K562 (cell line): ENCODE measurements at regions not wholly inside any gene's neighbourhood (a gene's known extent, or its start where the extent isn't known, plus 50 kb on each side); places are given as distances from the start of the nearest gene placed in this dataset.

ENCODE experiments used
- ATAC-seq: fragments of 200-7000 bp; cut with Tn5 transposase; 3 replicates; pipeline ENCODE4 v1.9.1; 2020; ENCODE audit warnings: moderate library complexity
- BruUV-seq: library from RNA; stranded (reverse); fragments of 400-500 nt; replicated peaks from 2 replicates; lab custom pipeline; 2021; lab: Mats Ljungman, UMichigan
- CTCF ChIA-PET: fragments of 300-600 bp; formaldehyde crosslinking; extraction: SDS; loops from one replicate; lab custom pipeline; 2021; ENCODE audit warnings: low intra/inter-chr PET ratio; lab: Yijun Ruan, JAX
- POLR2A ChIA-PET: fragments of 300-600, 350-650 bp; sonication (Branson Sonifier 250); formaldehyde crosslinking; extraction: SDS; loops from one replicate; lab custom pipeline; 2021; ENCODE audit warnings: antibody characterized with exemption, inconsistent platforms; lab: Yijun Ruan, JAX
- DNase-seq, 4 experiments: peaks; one replicate each; pipeline versions ENCODE4 v3.0.0 to v3.0.0-alpha.2; 2011 to 2018; ENCODE audit warnings: low spot score in 3 of 4, mixed read lengths in 3 of 4; ENCODE audit errors: extremely low read depth in 1 of 4
- FAIRE-seq: peaks from 2 replicates; lab custom pipeline; 2011; peaks lifted over from hg19 to GRCh38; lab: Jason Lieb, UNC
- H2AFZ ChIP-seq: 2 replicates; pipeline ENCODE4 v1.6.0; 2011; ENCODE audit warnings: low read depth, low read length, control low read depth, inconsistent platforms
- H3K27ac ChIP-seq: fragments of 200-600 bp; 3 replicates; pipeline ENCODE4 v1.8.0; 2011; ENCODE audit warnings: low read depth, mild to moderate bottlenecking, control low read depth, inconsistent platforms, low read length, moderate library complexity, mixed read lengths; ENCODE audit errors: extremely low read depth
- H3K27me3 ChIP-seq, 2 experiments: fragments of 300-600 bp in 1 of 2; 2 replicates in 1 of 2; 3 replicates in 1 of 2; pipeline versions ENCODE4 v1.6.0 to v1.8.0; 2011; ENCODE audit warnings: inconsistent platforms in 2 of 2, low read length in 2 of 2, mild to moderate bottlenecking in 1 of 2, mixed read lengths in 1 of 2, moderate library complexity in 1 of 2; ENCODE audit not compliant: control insufficient read depth in 2 of 2, insufficient read depth in 2 of 2
- H3K36me3 ChIP-seq: fragments of 300-600 bp; 3 replicates; pipeline ENCODE4 v1.8.0; 2011; ENCODE audit warnings: mild to moderate bottlenecking, low read length, inconsistent platforms; ENCODE audit not compliant: control insufficient read depth, insufficient read depth
- H3K4me1 ChIP-seq, 2 experiments: fragments of 200-600 bp in 1 of 2; replicated peaks in 1 of 2; 2 replicates in 1 of 2; 3 replicates in 1 of 2; pipeline versions ENCODE4 v1.5.1 to v1.8.0; 2011; ENCODE audit warnings: inconsistent platforms in 2 of 2, low read length in 2 of 2, mild to moderate bottlenecking in 1 of 2, mixed read lengths in 1 of 2, moderate library complexity in 1 of 2; ENCODE audit not compliant: control insufficient read depth in 2 of 2, insufficient read depth in 2 of 2
- H3K4me2 ChIP-seq: 2 replicates; pipeline ENCODE4 v1.6.1; 2011; ENCODE audit warnings: low read length, control low read depth, inconsistent platforms, mixed read lengths; ENCODE audit not compliant: insufficient read depth
- H3K4me3 ChIP-seq: fragments of 200-600 bp; sonication (generic), shearing (Covaris generic); 2 replicates; pipeline ENCODE4 v1.5.1; 2016; ENCODE audit warnings: control low read depth, inconsistent platforms
- H3K79me2 ChIP-seq: fragments of 200-600 bp; 3 replicates; pipeline ENCODE4 v1.8.0; 2011; ENCODE audit warnings: low read length, inconsistent platforms; ENCODE audit not compliant: control insufficient read depth, insufficient read depth
- H3K9ac ChIP-seq, 2 experiments: 2 replicates each; pipeline versions ENCODE4 v1.6.0 to v1.6.1; 2011; ENCODE audit warnings: low read depth in 2 of 2, low read length in 2 of 2, control low read depth in 1 of 2, inconsistent platforms in 1 of 2, mild to moderate bottlenecking in 1 of 2, mixed read lengths in 1 of 2; ENCODE audit not compliant: insufficient read depth in 1 of 2
- H3K9me1 ChIP-seq: one replicate; pipeline ENCODE4 v1.6.0; 2011; ENCODE audit warnings: inconsistent platforms, mild to moderate bottlenecking, low read length, moderate library complexity; ENCODE audit not compliant: control insufficient read depth, insufficient read depth
- H3K9me3 ChIP-seq: replicated peaks from 2 replicates; pipeline ENCODE4 v1.5.1; 2011; ENCODE audit warnings: low read depth, low read length, inconsistent platforms; ENCODE audit not compliant: control insufficient read depth, insufficient read depth
- H4K20me1 ChIP-seq: replicated peaks from 2 replicates; pipeline ENCODE4 v1.6.1; 2011; ENCODE audit warnings: low read length, inconsistent platforms, mixed read lengths; ENCODE audit not compliant: control insufficient read depth, insufficient read depth
- ATF3 ChIP-seq, 2 experiments: fragments of 450-650 bp in 1 of 2; sonication (generic) in 1 of 2; formaldehyde crosslinking in 1 of 2; IDR thresholded peaks in 1 of 2; conservative IDR thresholded peaks in 1 of 2; 2 replicates each; pipeline versions ENCODE4 v1.6.1 to v1.8.1; 2016 to 2023; ENCODE audit warnings: mild to moderate bottlenecking in 2 of 2, moderate library complexity in 2 of 2, inconsistent platforms in 1 of 2, missing genetic modification reagents in 1 of 2
- CEBPG ChIP-seq, 3 experiments: fragments of 200-800 bp in 1 of 3; sonication (Bioruptor generic) in 1 of 3; sonication (generic) in 1 of 3; formaldehyde crosslinking in 1 of 3; IDR thresholded peaks in 2 of 3; conservative IDR thresholded peaks in 1 of 3; 2 replicates each; pipeline versions ENCODE4 v1.6.1 to v1.8.0; 2016 to 2022; ENCODE audit warnings: missing compliant biosample characterization in 2 of 3, missing genetic modification characterization in 2 of 3, mild to moderate bottlenecking in 1 of 3, missing genetic modification reagents in 1 of 3
- GTF2B ChIP-seq: IDR thresholded peaks from 2 replicates; pipeline ENCODE4 v1.6.1; 2011; ENCODE audit not compliant: insufficient read length; ENCODE audit errors: extremely low read depth
- HDAC2 ChIP-seq: fragments of 450-650 bp; IDR thresholded peaks from 2 replicates; pipeline ENCODE4 v1.6.1; 2016; ENCODE audit warnings: mild to moderate bottlenecking
- SLC30A9 ChIP-seq: fragments of 250-450 bp; sonication (Bioruptor Pico); IDR thresholded peaks from 2 replicates; pipeline ENCODE4 v1.8.0; 2022; ENCODE audit warnings: mild to moderate bottlenecking, moderate library complexity
- ZNF263 ChIP-seq: sonication (generic); formaldehyde crosslinking; IDR thresholded peaks from 2 replicates; pipeline ENCODE4 v1.8.0; 2022; ENCODE audit warnings: mild to moderate bottlenecking, missing genetic modification reagents, borderline replicate concordance
- WGBS: fragments of 100-300 bp; shearing (Covaris generic); methylation state at CpG from one replicate; pipeline ENCODE4 v1.1.6; 2016; ENCODE audit warnings: low coverage, mixed read lengths; ENCODE audit not compliant: insufficient coverage; ENCODE audit errors: missing lambda C conversion rate; 5-methylcytosine and 5-hydroxymethylcytosine counted together
- in situ Hi-C: fragments of 300-500 bp; cut with MboI; formaldehyde crosslinking; loops from 4 replicates; pipeline ENCODE4 v1.15.0; 2018; ENCODE audit warnings: inconsistent platforms, mixed read lengths
- intact Hi-C: fragments of 100-400 bp; cut with micrococcal nuclease; formaldehyde crosslinking; loops from 2 replicates; pipeline ENCODE4 v1.14.2; 2022

- Histone ChIP-seq H3K4me2 (no peak overlapping the region), H3K4me3 (no peak overlapping the region)
- no TSS peak for BruUV-seq
Observed at GRCh38 chr9:107223381-107223780, 59.7 kb upstream of the RAD23B start.

More at GRCh38 chr9:107223381-107223780, 59.7 kb upstream of the RAD23B start:
- no peak for DNase-seq
- H2AFZ ChIP-seq = no peak overlapping the region
- no peaks in the 10 kb centered on the region; a peak in 2 of 5 replicates for H3K27me3 ChIP-seq
- 5% methylated on average over 2 of the region's 2 CpGs for WGBS
- in situ Hi-C loops (no loop called here), intact Hi-C loops (no loop called here)
- no peaks in the 10 kb centered on the region for H3K36me3 ChIP-seq
- TF ChIP-seq CEBPG (CRISPR knock-in tag; IDR thresholded peaks at IDR 0.05) (no peak), CEBPG (tag; conservative IDR thresholded peaks at IDR 0.05 in 1 of 2, IDR thresholded peaks at IDR 0.05 in 1 of 2) (peak; percentile 14 to 68; a peak in 2 of 4 replicates), GTF2B (no peak), ZNF263 (no peak), SLC30A9 (CRISPR knock-in tag) (no peak), ATF3 (IDR thresholded peaks at IDR 0.05) (peak; percentile 58), ATF3 (CRISPR knock-in tag; conservative IDR thresholded peaks at IDR 0.05) (no peak), HDAC2 (no peak)
- ChIA-PET CTCF (no interaction called here), POLR2A (no interaction called here)
- no peak overlapping the region for H3K9ac ChIP-seq
- ATAC-seq = no peak
- H3K27ac ChIP-seq = no peak overlapping the region
- no peaks in the 10 kb centered on the region for H3K79me2 ChIP-seq
- no peaks in the 10 kb centered on the region for H4K20me1 ChIP-seq
- no peaks in the 10 kb centered on the region for H3K9me1 ChIP-seq
- H3K4me1 ChIP-seq = no peaks in the 10 kb centered on the region
- FAIRE-seq = no peak
- H3K9me3 ChIP-seq = no peaks in the 10 kb centered on the region
